ENCODE measurements at regions not wholly inside any gene's neighbourhood (a gene's known extent, or its start where the extent isn't known, plus 50 kb on each side); places are given as distances from the start of the nearest gene placed in this dataset.

DNA sequence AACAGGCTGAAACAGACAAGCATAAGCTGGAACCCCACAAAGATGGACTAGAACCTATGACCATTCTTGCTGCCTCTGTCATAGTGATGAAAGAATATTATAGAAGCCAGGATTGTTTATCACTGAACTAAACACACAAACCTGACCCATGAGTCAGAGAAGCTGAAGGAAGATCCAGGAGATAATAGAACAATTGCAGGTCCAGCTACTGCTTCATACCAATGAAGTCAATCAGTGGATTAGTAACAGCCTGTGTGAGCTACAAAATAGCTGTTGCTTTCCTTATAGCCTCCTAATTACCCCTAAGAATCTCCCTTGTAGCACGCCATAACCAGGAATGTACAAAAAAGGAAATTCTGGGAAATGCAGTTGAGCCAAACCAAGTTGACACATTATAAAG lies 459.9 kb upstream of the ZNF462 start:
- Histone ChIP-seq H3K79me2 (ENCODE audit: insufficient read depth, low read length) (no peaks in the 10 kb centered on the region), H3K27ac (ENCODE audit: insufficient read length, low read depth, low read length) (no peak overlapping the region), H3K4me1 (ENCODE audit: insufficient read depth, low read length) (no peaks in the 10 kb centered on the region), H3T11ph (ENCODE audit: low read length) (no peak overlapping the region), H3K4ac (ENCODE audit: low read depth, low read length) (no peak overlapping the region), H4K8ac (replicated peaks; ENCODE audit: insufficient read length, low read depth, low read length) (no peak overlapping the region), H4K5ac (ENCODE audit: insufficient read length, low read depth, low read length) (no peak overlapping the region), H2BK120ac (ENCODE audit: low read depth, low read length, poor library complexity, severe bottlenecking) (no peak overlapping the region), H4K20me1 (ENCODE audit: control insufficient read depth, insufficient read depth, insufficient read length) (no peaks in the 10 kb centered on the region), H2AK5ac (ENCODE audit: insufficient read length, low read length) (no peak overlapping the region), H2AFZ (ENCODE audit: low read length) (no peak overlapping the region), H4K91ac (ENCODE audit: insufficient read length, low read depth, low read length) (no peak overlapping the region), H3K56ac (ENCODE audit: insufficient read length, low read depth, low read length) (no peak overlapping the region), H2BK12ac (ENCODE audit: insufficient read length, low read depth, low read length) (no peak overlapping the region), H2BK20ac (ENCODE audit: low read depth, low read length, poor library complexity, severe bottlenecking) (no peak overlapping the region), H3K27me3 (ENCODE audit: insufficient read depth, low read length) (no peaks in the 10 kb centered on the region), H3K9ac (ENCODE audit: extremely low read depth, insufficient read length, low read length) (no peak overlapping the region), H3K23me2 (ENCODE audit: insufficient read length, low read depth, low read length, poor library complexity, severe bottlenecking) (no peaks in the 10 kb centered on the region), H2BK15ac (ENCODE audit: low read depth, low read length) (no peak overlapping the region), H3K23ac (ENCODE audit: insufficient read length, low read depth, low read length) (no peak overlapping the region), H2BK5ac (ENCODE audit: insufficient read length, low read length) (no peak overlapping the region), H3K4me2 (ENCODE audit: insufficient read depth, insufficient read length, low read length) (no peak overlapping the region), H3K79me1 (ENCODE audit: insufficient read depth, low read depth, low read length, poor library complexity, severe bottlenecking) (no peaks in the 10 kb centered on the region), H3K9me3 (ENCODE audit: control insufficient read depth, low read depth, low read length) (no peaks in the 10 kb centered on the region), H3K14ac (ENCODE audit: insufficient read depth, low read length) (no peak overlapping the region), H3K18ac (ENCODE audit: insufficient read length, low read depth, low read length) (no peak overlapping the region)
- no peaks in the 10 kb centered on the region for H3K27me3 Mint-ChIP-seq (ENCODE audit: low read depth)
- DNase-seq = no peak
- TF ChIP-seq, protein P1, sequence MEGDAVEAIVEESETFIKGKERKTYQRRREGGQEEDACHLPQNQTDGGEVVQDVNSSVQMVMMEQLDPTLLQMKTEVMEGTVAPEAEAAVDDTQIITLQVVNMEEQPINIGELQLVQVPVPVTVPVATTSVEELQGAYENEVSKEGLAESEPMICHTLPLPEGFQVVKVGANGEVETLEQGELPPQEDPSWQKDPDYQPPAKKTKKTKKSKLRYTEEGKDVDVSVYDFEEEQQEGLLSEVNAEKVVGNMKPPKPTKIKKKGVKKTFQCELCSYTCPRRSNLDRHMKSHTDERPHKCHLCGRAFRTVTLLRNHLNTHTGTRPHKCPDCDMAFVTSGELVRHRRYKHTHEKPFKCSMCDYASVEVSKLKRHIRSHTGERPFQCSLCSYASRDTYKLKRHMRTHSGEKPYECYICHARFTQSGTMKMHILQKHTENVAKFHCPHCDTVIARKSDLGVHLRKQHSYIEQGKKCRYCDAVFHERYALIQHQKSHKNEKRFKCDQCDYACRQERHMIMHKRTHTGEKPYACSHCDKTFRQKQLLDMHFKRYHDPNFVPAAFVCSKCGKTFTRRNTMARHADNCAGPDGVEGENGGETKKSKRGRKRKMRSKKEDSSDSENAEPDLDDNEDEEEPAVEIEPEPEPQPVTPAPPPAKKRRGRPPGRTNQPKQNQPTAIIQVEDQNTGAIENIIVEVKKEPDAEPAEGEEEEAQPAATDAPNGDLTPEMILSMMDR (conservative IDR thresholded peaks at IDR 0.05) = no peak
- H3K4me3 Mint-ChIP-seq = no peak overlapping the region
- no peak overlapping the region for H3K27ac Mint-ChIP-seq
- no CpG with 5 or more reads among the region's 1 CpG for WGBS (ENCODE audit: extremely low coverage, insufficient read length, low lambda C conversion rate)
- H3K4me1 Mint-ChIP-seq = peaks cover 14 to 15% of the 10 kb centered on the region in 2 experiments
- no peaks in the 10 kb centered on the region for H3K36me3 Mint-ChIP-seq (ENCODE audit: insufficient read depth in 1 of 3, low read depth in 3 of 3)
- H3K9me3 Mint-ChIP-seq = no peaks in the 10 kb centered on the region

Data from H9 (cell line).